ENCODE measurements at regions not wholly inside any gene's neighbourhood (a gene's known extent, or its start where the extent isn't known, plus 50 kb on each side); places are given as distances from the start of the nearest gene placed in this dataset.

DNA sequence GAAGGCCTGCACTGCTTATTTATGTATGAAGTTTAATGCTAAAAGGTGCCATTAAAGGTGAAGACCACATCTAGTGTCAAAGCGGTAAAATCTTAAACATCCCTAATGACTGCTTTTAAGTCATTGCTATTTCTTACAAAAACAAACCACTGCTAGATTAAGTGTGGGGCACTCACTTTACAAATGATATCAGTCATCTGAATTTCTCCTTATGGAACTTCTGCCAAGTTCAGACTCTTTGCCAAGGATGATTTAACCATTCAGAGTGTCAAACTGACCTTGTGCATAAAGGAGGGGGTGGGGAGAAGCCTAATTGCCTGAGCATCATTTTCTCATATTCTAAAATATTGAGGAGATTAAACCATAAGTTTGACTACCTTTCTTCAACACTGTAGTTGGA, 271.5 kb downstream of the TGFB2 start:
- DNase-seq: no peak
- no peak for TF ChIP-seq CTCF (IDR thresholded peaks at IDR 0.05; ENCODE audit: low read depth, low read length, missing control alignments)
- Histone ChIP-seq H3K4me3 (ENCODE audit: low read depth, low read length) (no peak overlapping the region), H3K36me3 (replicated peaks) (no peaks in the 10 kb centered on the region), H3K27ac (no peak overlapping the region), H3K27me3 (replicated peaks) (no peaks in the 10 kb centered on the region)
- in situ Hi-C loops (cut with HindIII; ENCODE audit: low pct_ligation_motif_present, low sequenced_read_pairs): no loop called here

GRCh38 chr1:218617986-218618385, 272.9 kb downstream of the TGFB2 start:
- in situ Hi-C loops (cut with HindIII; ENCODE audit: low pct_ligation_motif_present, low sequenced_read_pairs): no loop called here
- H3K36me3 ChIP-seq (replicated peaks): no peaks in the 10 kb centered on the region
- no peak overlapping the region for H3K4me3 ChIP-seq (ENCODE audit: low read depth, low read length)
- no peaks in the 10 kb centered on the region for H3K27me3 ChIP-seq (replicated peaks)
- H3K27ac ChIP-seq: no peak overlapping the region
- TF ChIP-seq CTCF (IDR thresholded peaks at IDR 0.05; ENCODE audit: low read depth, low read length, missing control alignments): no peak
- no peak for DNase-seq

- H3K27ac ChIP-seq: peak overlapping the region; percentile 56
- no peaks in the 10 kb centered on the region for H3K27me3 ChIP-seq (replicated peaks)
- H3K4me3 ChIP-seq (ENCODE audit: low read depth, low read length): no peak overlapping the region
- H3K36me3 ChIP-seq (replicated peaks): no peaks in the 10 kb centered on the region
- in situ Hi-C loops (cut with HindIII; ENCODE audit: low pct_ligation_motif_present, low sequenced_read_pairs): no loop called here
- TF ChIP-seq CTCF (IDR thresholded peaks at IDR 0.05; ENCODE audit: low read depth, low read length, missing control alignments): no peak
- DNase-seq: peak; percentile 18
These were observed 275.8 kb downstream of the TGFB2 start for GRCh38 chr1:218620956-218621355.

- TF ChIP-seq CTCF (IDR thresholded peaks at IDR 0.05; ENCODE audit: low read depth, low read length, missing control alignments): no peak
- H3K4me3 ChIP-seq (ENCODE audit: low read depth, low read length): no peak overlapping the region
- no peak for DNase-seq
- H3K36me3 ChIP-seq (replicated peaks): no peaks in the 10 kb centered on the region
- in situ Hi-C loops (cut with HindIII; ENCODE audit: low pct_ligation_motif_present, low sequenced_read_pairs): no loop called here
- H3K27me3 ChIP-seq (replicated peaks): no peaks in the 10 kb centered on the region
- H3K27ac ChIP-seq: no peak overlapping the region
These were observed 278.9 kb downstream of the TGFB2 start for GRCh38 chr1:218624052-218624451.

DNA sequence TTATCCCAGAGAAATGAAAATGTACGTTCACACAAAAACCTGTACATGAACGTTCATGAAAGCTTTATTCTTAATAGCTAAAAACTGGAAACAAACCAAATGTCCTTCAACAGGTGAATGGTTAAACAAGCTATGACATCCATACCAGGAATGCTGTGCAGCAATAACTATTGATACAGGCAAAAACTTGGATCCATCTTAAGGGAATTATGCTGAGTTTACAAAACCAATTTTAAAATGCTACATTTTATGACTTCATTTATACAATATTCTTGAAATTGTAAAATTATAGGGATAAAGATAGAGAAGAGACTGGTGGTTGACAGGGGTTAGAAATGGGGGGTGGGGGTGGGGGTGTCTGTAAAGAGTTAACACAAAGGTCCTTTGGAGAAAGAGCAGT, 280.3 kb downstream of the TGFB2 start:
- no peaks in the 10 kb centered on the region for H3K36me3 ChIP-seq (replicated peaks)
- no peak for DNase-seq
- no peak for TF ChIP-seq CTCF (IDR thresholded peaks at IDR 0.05; ENCODE audit: low read depth, low read length, missing control alignments)
- no peak overlapping the region for H3K4me3 ChIP-seq (ENCODE audit: low read depth, low read length)
- no peak overlapping the region for H3K27ac ChIP-seq
- in situ Hi-C loops (cut with HindIII; ENCODE audit: low pct_ligation_motif_present, low sequenced_read_pairs): no loop called here
- H3K27me3 ChIP-seq (replicated peaks): no peaks in the 10 kb centered on the region

- DNase-seq: no peak
- in situ Hi-C loops (cut with HindIII; ENCODE audit: low pct_ligation_motif_present, low sequenced_read_pairs): no loop called here
- no peaks in the 10 kb centered on the region for H3K27me3 ChIP-seq (replicated peaks)
- H3K27ac ChIP-seq: no peak overlapping the region
- no peak overlapping the region for H3K4me3 ChIP-seq (ENCODE audit: low read depth, low read length)
- TF ChIP-seq CTCF (IDR thresholded peaks at IDR 0.05; ENCODE audit: low read depth, low read length, missing control alignments): no peak
- no peaks in the 10 kb centered on the region for H3K36me3 ChIP-seq (replicated peaks)
These were observed 288.3 kb downstream of the TGFB2 start for GRCh38 chr1:218633238-218633988.
